Mucosa of descending colon (tissue), 3 donors: ENCODE measurements at regions not wholly inside any gene's neighbourhood (a gene's known extent, or its start where the extent isn't known, plus 50 kb on each side); places are given as distances from the start of the nearest gene placed in this dataset.
"Not testable (repeated sequence)": the region's sequence is repeated elsewhere in the genome, so short reads cannot be mapped to it uniquely, and the experiment has no call there.

Source experiments
- ATAC-seq: fragments of 200-7000 bp; cut with Tn5 transposase; one replicate; pipeline ENCODE4 v1.9.1; 2020; ENCODE audit warnings: mild to moderate bottlenecking, moderate library complexity
- DNase-seq, 3 donors: peaks; one replicate each; pipeline ENCODE4 v3.0.0-alpha.2; 2020
- H3K36me3 ChIP-seq: fragments of 200-600 bp; one replicate; pipeline ENCODE4 v1.8.0; 2021; ENCODE audit warnings: low read depth, mild to moderate bottlenecking
- H3K4me1 ChIP-seq: fragments of 200-600 bp; one replicate; pipeline ENCODE4 v1.8.0; 2021; ENCODE audit warnings: low read depth, mild to moderate bottlenecking
- H3K4me3 ChIP-seq: fragments of 200-600 bp; one replicate; pipeline ENCODE4 v1.8.0; 2021; ENCODE audit warnings: mild to moderate bottlenecking
- H3K9me3 ChIP-seq: fragments of 200-600 bp; one replicate; pipeline ENCODE4 v1.8.0; 2021; ENCODE audit warnings: mild to moderate bottlenecking
- CTCF ChIP-seq: fragments of 200-600 bp; IDR thresholded peaks from one replicate; pipeline ENCODE4 v1.8.0; 2022; ENCODE audit warnings: antibody characterized with exemption, mild to moderate bottlenecking
- intact Hi-C, 2 donors: fragments of 100-400 bp; cut with DNase I in 1 of 2; cut with micrococcal nuclease in 1 of 2; formaldehyde crosslinking; loops; one replicate each; pipeline versions ENCODE4 v1.11.0 to v1.11.1; 2022; cut with DNase I, micrococcal nuclease
- donor health status: DM: no; HTN: no; CAD: no; lungs with moderate emphysema.
- donor health status: DM: no; HTN: no; CAD: no.
- donor health status: DM: no; HTN: yes; CAD: no.

DNA sequence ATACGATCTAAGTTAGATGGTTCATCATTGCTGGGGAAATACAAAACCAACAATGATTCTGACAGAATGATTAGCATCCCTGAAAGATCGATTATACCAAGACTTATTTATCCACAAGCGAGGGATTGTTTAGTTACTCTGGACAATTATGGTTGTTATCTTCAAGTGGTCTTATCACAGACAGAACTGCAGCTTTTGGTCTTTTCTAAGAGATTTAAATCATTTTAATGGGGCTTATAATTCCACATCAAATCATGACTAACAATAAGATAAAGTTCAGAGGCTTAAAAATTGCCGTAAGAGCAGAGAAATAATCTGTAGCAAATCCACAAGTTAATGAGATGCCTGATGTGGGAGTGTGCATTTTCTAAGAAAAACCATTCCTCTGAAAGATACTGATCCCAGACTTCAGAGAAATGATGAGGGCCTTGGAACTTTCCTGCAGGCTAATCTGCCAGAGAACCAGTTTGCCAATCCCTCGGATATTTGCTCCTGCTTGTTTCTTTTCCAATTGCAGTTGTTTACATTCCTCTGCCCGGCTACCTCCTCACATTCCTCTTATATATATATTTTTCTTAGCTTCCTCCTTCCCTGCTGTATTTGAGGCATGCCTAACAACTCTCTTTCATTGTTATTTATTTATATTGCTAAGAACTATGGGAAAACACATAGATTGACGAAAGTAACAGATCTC, 134.8 kb downstream of the BACH1 start:
- TF ChIP-seq CTCF: no peak
- ATAC-seq (no peak), DNase-seq (no peak)
- no peaks in the 10 kb centered on the region for H3K9me3 ChIP-seq
- H3K4me1 ChIP-seq: no peaks in the 10 kb centered on the region
- H3K4me3 ChIP-seq: no peak overlapping the region
- intact Hi-C loops: no loop called here
- no peaks in the 10 kb centered on the region for H3K36me3 ChIP-seq

DNA sequence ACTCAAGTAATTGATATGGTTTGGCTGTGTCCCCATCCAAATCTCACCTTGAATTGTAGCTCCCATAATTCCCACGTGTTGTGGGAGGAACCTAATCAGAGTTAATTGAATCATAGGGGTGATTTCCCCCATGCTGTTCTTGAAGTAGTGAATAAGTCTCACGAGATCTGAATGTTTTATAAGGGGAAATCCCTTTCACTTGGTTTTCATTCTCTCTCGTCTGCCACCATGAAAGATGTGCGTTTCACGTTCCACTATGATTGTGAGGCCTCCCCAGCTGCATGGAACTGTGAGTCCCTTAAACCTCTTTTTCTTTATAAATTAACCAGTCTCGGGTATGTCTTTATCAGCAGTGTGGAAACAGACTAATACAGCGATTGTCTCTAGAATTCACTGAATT, 135.4 kb downstream of the BACH1 start:
- DNase-seq: no peak
- Histone ChIP-seq H3K36me3 (no peaks in the 10 kb centered on the region), H3K4me3 (no peak overlapping the region), H3K4me1 (no peaks in the 10 kb centered on the region), H3K9me3 (no peaks in the 10 kb centered on the region)
- no peak for ATAC-seq
- intact Hi-C loops: no loop called here
- no peak for TF ChIP-seq CTCF

- H3K36me3 ChIP-seq, intact Hi-C loops, ATAC-seq, H3K4me1 ChIP-seq, DNase-seq, H3K9me3 ChIP-seq, H3K4me3 ChIP-seq: not testable (repeated sequence)
Observed at GRCh38 chr21:29434982-29435381, 136.3 kb downstream of the BACH1 start.

- Histone ChIP-seq H3K4me1 (no peaks in the 10 kb centered on the region), H3K9me3 (no peaks in the 10 kb centered on the region), H3K36me3 (no peaks in the 10 kb centered on the region), H3K4me3 (no peak overlapping the region)
- TF ChIP-seq CTCF: no peak
- intact Hi-C loops: no loop called here
- DNase-seq (no peak), ATAC-seq (peak; percentile 55)
Observed at GRCh38 chr21:29436143-29436542, 137.4 kb downstream of the BACH1 start.

GRCh38 chr21:29436650-29437049, 137.9 kb downstream of the BACH1 start:
- H3K9me3 ChIP-seq: no peaks in the 10 kb centered on the region
- ATAC-seq (no peak), DNase-seq (no peak)
- TF ChIP-seq CTCF: no peak
- intact Hi-C loops: no loop called here
- no peak overlapping the region for H3K4me3 ChIP-seq
- H3K36me3 ChIP-seq: no peaks in the 10 kb centered on the region
- H3K4me1 ChIP-seq: no peaks in the 10 kb centered on the region

DNA sequence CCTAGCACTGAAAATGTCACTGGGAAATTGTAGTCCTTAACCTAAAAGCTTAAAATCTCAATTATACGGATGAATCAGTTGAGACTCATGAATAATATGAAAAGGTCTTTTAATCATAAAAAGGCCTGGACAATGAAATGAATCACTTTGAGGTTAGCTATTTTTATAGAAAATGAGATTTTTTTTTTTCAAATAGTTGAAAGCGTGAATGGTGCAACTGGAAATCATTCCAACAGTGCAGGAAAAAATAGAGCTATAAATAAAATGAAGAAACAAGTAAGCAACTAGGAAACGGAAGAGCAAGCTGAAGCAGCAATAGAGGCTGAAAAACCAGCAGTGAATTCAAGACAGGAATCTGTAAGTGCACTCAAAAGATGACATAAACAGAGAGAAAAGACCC, 142.9 kb downstream of the BACH1 start:
- H3K4me3 ChIP-seq: no peak overlapping the region
- no peak for TF ChIP-seq CTCF
- no peak for ATAC-seq

More for the DNA sequence above, 142.9 kb downstream of the BACH1 start:
- Histone ChIP-seq H3K4me1 (no peaks in the 10 kb centered on the region), H3K9me3 (no peaks in the 10 kb centered on the region), H3K36me3 (no peaks in the 10 kb centered on the region)
- no peak for DNase-seq
- intact Hi-C loops: no loop called here
